B cell (primary cell): ENCODE measurements at regions not wholly inside any gene's neighbourhood (a gene's known extent, or its start where the extent isn't known, plus 50 kb on each side); places are given as distances from the start of the nearest gene placed in this dataset.

Source experiments
- ATAC-seq: fragments of 200-7000 bp; cut with Tn5 transposase; one replicate; pipeline ENCODE4 v1.10.0; 2021; ENCODE audit warnings: low read depth, mild to moderate bottlenecking, moderate number of reproducible peaks, moderate library complexity
- CTCF ChIA-PET: fragments of 350-600 bp; sonication (Branson Sonifier 250); formaldehyde crosslinking; loops from one replicate; lab custom pipeline; 2021; ENCODE audit warnings: antibody characterized with exemption, inconsistent platforms; lab: Charles Lee
- POLR2A ChIA-PET: fragments of 350-600 bp; sonication (Branson Sonifier 250); formaldehyde crosslinking; loops from one replicate; lab custom pipeline; 2021; ENCODE audit warnings: antibody characterized with exemption; lab: Charles Lee
- DNase-seq: peaks from one replicate; pipeline ENCODE4 v3.0.0; 2013
- H2AFZ ChIP-seq: 2 replicates; pipeline ENCODE4 v1.6.1; 2012; ENCODE audit warnings: mild to moderate bottlenecking, low read depth, low read length; ENCODE audit not compliant: insufficient read depth, poor library complexity, severe bottlenecking
- H3K27ac ChIP-seq, 2 donors: 1 replicate in 1 of 2; 2 replicates in 1 of 2; pipeline ENCODE4 v1.5.1; 2012 to 2013; ENCODE audit warnings: low read length in 2 of 2, mild to moderate bottlenecking in 2 of 2, moderate library complexity in 1 of 2
- H3K27me3 ChIP-seq, 4 experiments: fragments of 200-600 bp in 1 of 4; sonication (generic) in 1 of 4; replicated peaks in 1 of 4; 1 replicate in 2 of 4; 2 replicates in 2 of 4; pipeline versions ENCODE4 v1.6.1 to v1.7.0; 2013 to 2016; ENCODE audit warnings: low read length in 3 of 4, mild to moderate bottlenecking in 2 of 4, mixed read lengths in 1 of 4, moderate library complexity in 1 of 4; ENCODE audit not compliant: insufficient read depth in 4 of 4, control insufficient read depth in 3 of 4; ENCODE audit errors: control extremely low read depth in 1 of 4
- H3K36me3 ChIP-seq, 2 experiments: replicated peaks in 1 of 2; 1 replicate in 1 of 2; 2 replicates in 1 of 2; pipeline versions ENCODE4 v1.6.1 to v1.7.1; 2013; ENCODE audit warnings: low read length in 1 of 2; ENCODE audit not compliant: insufficient read depth in 2 of 2, control insufficient read depth in 1 of 2; ENCODE audit errors: control extremely low read depth in 1 of 2, extremely low read depth in 1 of 2
- H3K4me1 ChIP-seq, 2 donors: fragments of 200-600 bp in 1 of 2; sonication (generic) in 1 of 2; 1 replicate in 1 of 2; 2 replicates in 1 of 2; pipeline versions ENCODE4 v1.5.1 to v1.6.1; 2013 to 2017; ENCODE audit warnings: low read length in 2 of 2; ENCODE audit not compliant: control insufficient read depth in 2 of 2, insufficient read depth in 2 of 2
- H3K4me2 ChIP-seq: replicated peaks from 2 replicates; pipeline ENCODE3; 2012; ENCODE audit warnings: mild to moderate bottlenecking, low read depth, low read length; ENCODE audit not compliant: poor library complexity, severe bottlenecking
- H3K4me3 ChIP-seq, 5 experiments: fragments of 200-600 bp in 1 of 5; sonication (generic) in 1 of 5; 1 replicate in 3 of 5; 2 replicates in 2 of 5; pipeline versions ENCODE4 v1.5.1 to v1.7.0; 2011 to 2016; ENCODE audit warnings: low read length in 4 of 5, mild to moderate bottlenecking in 4 of 5, low read depth in 2 of 5, control low read depth in 1 of 5, moderate library complexity in 1 of 5; ENCODE audit not compliant: insufficient read depth in 1 of 5; ENCODE audit errors: control extremely low read depth in 1 of 5, extremely low read depth in 1 of 5
- H3K79me2 ChIP-seq: fragments of 200-600 bp; sonication (generic); one replicate; pipeline ENCODE4 v1.6.0; 2016; ENCODE audit warnings: low read length; ENCODE audit not compliant: control insufficient read depth, insufficient read depth
- H3K9ac ChIP-seq: fragments of 200-600 bp; sonication (generic); 2 replicates; pipeline ENCODE4 v1.6.1; 2017; ENCODE audit warnings: mild to moderate bottlenecking, low read length, moderate library complexity
- H3K9me3 ChIP-seq, 3 donors: one replicate each; pipeline versions ENCODE4 v1.6.1 to v1.7.1; 2013; ENCODE audit warnings: low read length in 2 of 3; ENCODE audit not compliant: control insufficient read depth in 2 of 3, insufficient read depth in 1 of 3; ENCODE audit errors: control extremely low read depth in 1 of 3
- H4K20me1 ChIP-seq: 2 replicates; pipeline ENCODE4 v1.6.0; 2012; ENCODE audit warnings: mild to moderate bottlenecking, low read length; ENCODE audit not compliant: insufficient read depth, control insufficient read depth, poor library complexity, severe bottlenecking
- H3K27ac Mint-ChIP-seq: one replicate; pipeline ENCODE4 v1.8.0; 2021; ENCODE audit warnings: mixed read lengths
- H3K27me3 Mint-ChIP-seq: one replicate; pipeline ENCODE4 v1.8.0; 2021; ENCODE audit warnings: mixed read lengths
- H3K4me1 Mint-ChIP-seq: one replicate; pipeline ENCODE4 v1.8.0; 2021; ENCODE audit warnings: mixed read lengths
- H3K4me3 Mint-ChIP-seq: one replicate; pipeline ENCODE4 v1.8.0; 2021; ENCODE audit warnings: mixed read lengths
- H3K9me3 Mint-ChIP-seq: one replicate; pipeline ENCODE4 v1.8.0; 2022; ENCODE audit warnings: mixed read lengths; ENCODE audit not compliant: insufficient read depth
- CTCF ChIP-seq: fragments of 200-600 bp; IDR thresholded peaks from one replicate; pipeline ENCODE4 v1.8.0; 2022; ENCODE audit warnings: antibody characterized with exemption, mild to moderate bottlenecking
- EZH2 ChIP-seq: IDR thresholded peaks from 2 replicates; pipeline ENCODE4 v1.6.1; 2012; ENCODE audit warnings: borderline replicate concordance, low read depth, mild to moderate bottlenecking, moderate library complexity, low read length; ENCODE audit not compliant: insufficient read depth, poor library complexity, severe bottlenecking
- WGBS: methylation state at CpG from one replicate; pipeline ENCODE4 v1.1.5; 2013; ENCODE audit warnings: missing lambda C conversion rate; ENCODE audit not compliant: insufficient coverage; 5-methylcytosine and 5-hydroxymethylcytosine counted together
- intact Hi-C: fragments of 100-400 bp; cut with micrococcal nuclease; formaldehyde crosslinking; loops from one replicate; pipeline ENCODE4 v1.10.0; 2022

GRCh38 chr3:118766306-118766669 is 268.4 kb downstream of the IGSF11 start:
- H3K4me1 ChIP-seq = no peaks in the 10 kb centered on the region
- intact Hi-C loops = no loop called here
- no peak overlapping the region for H3K4me3 ChIP-seq
- no peak for TF ChIP-seq EZH2
- TF ChIP-seq CTCF = no peak
- H3K9ac ChIP-seq = no peak overlapping the region
- POLR2A ChIA-PET = no interaction called here
- H3K79me2 ChIP-seq = no peaks in the 10 kb centered on the region
- Mint-ChIP-seq H3K4me3 (no peak overlapping the region), H3K9me3 (no peaks in the 10 kb centered on the region), H3K4me1 (no peaks in the 10 kb centered on the region), H3K27me3 (no peaks in the 10 kb centered on the region), H3K27ac (no peak overlapping the region)
- no peak overlapping the region for H3K4me2 ChIP-seq
- H4K20me1 ChIP-seq = no peaks in the 10 kb centered on the region
- no peaks in the 10 kb centered on the region for H3K36me3 ChIP-seq
- H3K9me3 ChIP-seq = no peaks in the 10 kb centered on the region
- H3K27ac ChIP-seq = no peak overlapping the region
- DNase-seq (no peak), ATAC-seq (no peak)
- H3K27me3 ChIP-seq = no peaks in the 10 kb centered on the region
- CTCF ChIA-PET = no interaction called here
- no peak overlapping the region for H2AFZ ChIP-seq

GRCh38 chr3:118772036-118772435 is 262.6 kb downstream of the IGSF11 start:
- intact Hi-C loops = no loop called here
- TF ChIP-seq CTCF (no peak), EZH2 (no peak)
- H3K9ac ChIP-seq = no peak overlapping the region
- H3K27me3 ChIP-seq = no peaks in the 10 kb centered on the region
- H3K36me3 ChIP-seq = no peaks in the 10 kb centered on the region
- Mint-ChIP-seq H3K4me1 (no peaks in the 10 kb centered on the region), H3K4me3 (no peak overlapping the region), H3K27me3 (no peaks in the 10 kb centered on the region), H3K27ac (no peak overlapping the region), H3K9me3 (no peaks in the 10 kb centered on the region)
- H4K20me1 ChIP-seq = no peaks in the 10 kb centered on the region
- ChIA-PET CTCF (no interaction called here), POLR2A (no interaction called here)
- ATAC-seq (no peak), DNase-seq (no peak)
- H3K79me2 ChIP-seq = no peaks in the 10 kb centered on the region
- 100% methylated on average over 1 of the region's 2 CpGs for WGBS
- H3K9me3 ChIP-seq = peaks cover 0 to 4% (median 0%) of the 10 kb centered on the region in 3 donors
- H3K4me1 ChIP-seq = no peaks in the 10 kb centered on the region
- no peak overlapping the region for H3K27ac ChIP-seq
- no peak overlapping the region for H2AFZ ChIP-seq
- H3K4me3 ChIP-seq = no peak overlapping the region
- H3K4me2 ChIP-seq = no peak overlapping the region
